K562 (cell line): ENCODE measurements at regions not wholly inside any gene's neighbourhood (a gene's known extent, or its start where the extent isn't known, plus 50 kb on each side); places are given as distances from the start of the nearest gene placed in this dataset.

Source experiments
- ATAC-seq: fragments of 200-7000 bp; cut with Tn5 transposase; 3 replicates; pipeline ENCODE4 v1.9.1; 2020; ENCODE audit warnings: moderate library complexity
- BruUV-seq: library from RNA; stranded (reverse); fragments of 400-500 nt; replicated peaks from 2 replicates; lab custom pipeline; 2021; lab: Mats Ljungman, UMichigan
- CTCF ChIA-PET: fragments of 300-600 bp; formaldehyde crosslinking; extraction: SDS; loops from one replicate; lab custom pipeline; 2021; ENCODE audit warnings: low intra/inter-chr PET ratio; lab: Yijun Ruan, JAX
- POLR2A ChIA-PET: fragments of 300-600, 350-650 bp; sonication (Branson Sonifier 250); formaldehyde crosslinking; extraction: SDS; loops from one replicate; lab custom pipeline; 2021; ENCODE audit warnings: antibody characterized with exemption, inconsistent platforms; lab: Yijun Ruan, JAX
- DNase-seq, 4 experiments: peaks; one replicate each; pipeline versions ENCODE4 v3.0.0 to v3.0.0-alpha.2; 2011 to 2018; ENCODE audit warnings: low spot score in 3 of 4, mixed read lengths in 3 of 4; ENCODE audit errors: extremely low read depth in 1 of 4
- FAIRE-seq: peaks from 2 replicates; lab custom pipeline; 2011; peaks lifted over from hg19 to GRCh38; lab: Jason Lieb, UNC
- H2AFZ ChIP-seq: 2 replicates; pipeline ENCODE4 v1.6.0; 2011; ENCODE audit warnings: low read depth, low read length, control low read depth, inconsistent platforms
- H3K27ac ChIP-seq: fragments of 200-600 bp; 3 replicates; pipeline ENCODE4 v1.8.0; 2011; ENCODE audit warnings: low read depth, mild to moderate bottlenecking, control low read depth, inconsistent platforms, low read length, moderate library complexity, mixed read lengths; ENCODE audit errors: extremely low read depth
- H3K27me3 ChIP-seq, 2 experiments: fragments of 300-600 bp in 1 of 2; 2 replicates in 1 of 2; 3 replicates in 1 of 2; pipeline versions ENCODE4 v1.6.0 to v1.8.0; 2011; ENCODE audit warnings: inconsistent platforms in 2 of 2, low read length in 2 of 2, mild to moderate bottlenecking in 1 of 2, mixed read lengths in 1 of 2, moderate library complexity in 1 of 2; ENCODE audit not compliant: control insufficient read depth in 2 of 2, insufficient read depth in 2 of 2
- H3K36me3 ChIP-seq: fragments of 300-600 bp; 3 replicates; pipeline ENCODE4 v1.8.0; 2011; ENCODE audit warnings: mild to moderate bottlenecking, low read length, inconsistent platforms; ENCODE audit not compliant: control insufficient read depth, insufficient read depth
- H3K4me1 ChIP-seq, 2 experiments: fragments of 200-600 bp in 1 of 2; replicated peaks in 1 of 2; 2 replicates in 1 of 2; 3 replicates in 1 of 2; pipeline versions ENCODE4 v1.5.1 to v1.8.0; 2011; ENCODE audit warnings: inconsistent platforms in 2 of 2, low read length in 2 of 2, mild to moderate bottlenecking in 1 of 2, mixed read lengths in 1 of 2, moderate library complexity in 1 of 2; ENCODE audit not compliant: control insufficient read depth in 2 of 2, insufficient read depth in 2 of 2
- H3K4me2 ChIP-seq: 2 replicates; pipeline ENCODE4 v1.6.1; 2011; ENCODE audit warnings: low read length, control low read depth, inconsistent platforms, mixed read lengths; ENCODE audit not compliant: insufficient read depth
- H3K4me3 ChIP-seq: fragments of 200-600 bp; sonication (generic), shearing (Covaris generic); 2 replicates; pipeline ENCODE4 v1.5.1; 2016; ENCODE audit warnings: control low read depth, inconsistent platforms
- H3K79me2 ChIP-seq: fragments of 200-600 bp; 3 replicates; pipeline ENCODE4 v1.8.0; 2011; ENCODE audit warnings: low read length, inconsistent platforms; ENCODE audit not compliant: control insufficient read depth, insufficient read depth
- H3K9ac ChIP-seq, 2 experiments: 2 replicates each; pipeline versions ENCODE4 v1.6.0 to v1.6.1; 2011; ENCODE audit warnings: low read depth in 2 of 2, low read length in 2 of 2, control low read depth in 1 of 2, inconsistent platforms in 1 of 2, mild to moderate bottlenecking in 1 of 2, mixed read lengths in 1 of 2; ENCODE audit not compliant: insufficient read depth in 1 of 2
- H3K9me1 ChIP-seq: one replicate; pipeline ENCODE4 v1.6.0; 2011; ENCODE audit warnings: inconsistent platforms, mild to moderate bottlenecking, low read length, moderate library complexity; ENCODE audit not compliant: control insufficient read depth, insufficient read depth
- H3K9me3 ChIP-seq: replicated peaks from 2 replicates; pipeline ENCODE4 v1.5.1; 2011; ENCODE audit warnings: low read depth, low read length, inconsistent platforms; ENCODE audit not compliant: control insufficient read depth, insufficient read depth
- H4K20me1 ChIP-seq: replicated peaks from 2 replicates; pipeline ENCODE4 v1.6.1; 2011; ENCODE audit warnings: low read length, inconsistent platforms, mixed read lengths; ENCODE audit not compliant: control insufficient read depth, insufficient read depth
- DNMT1 ChIP-seq: fragments of 450-650 bp; IDR thresholded peaks from 2 replicates; pipeline ENCODE4 v1.6.1; 2016; ENCODE audit warnings: antibody characterized with exemption, mild to moderate bottlenecking
- EZH2 ChIP-seq: IDR thresholded peaks from 2 replicates; pipeline ENCODE4 v1.6.1; 2012; ENCODE audit warnings: low read depth, mild to moderate bottlenecking, inconsistent platforms, low read length, borderline replicate concordance
- MAFK ChIP-seq: IDR thresholded peaks from 2 replicates; pipeline ENCODE4 v1.6.1; 2011; ENCODE audit warnings: low read length, improper control_type of control experiment
- MBD2 ChIP-seq: sonication (generic); IDR thresholded peaks from 2 replicates; pipeline ENCODE4 v1.6.1; 2016; ENCODE audit warnings: low read depth, borderline replicate concordance
- NONO ChIP-seq, 2 experiments: fragments of 200-400 bp in 1 of 2; fragments of 450-650 bp in 1 of 2; formaldehyde crosslinking in 1 of 2; IDR thresholded peaks; 2 replicates each; pipeline ENCODE4 v1.6.1; 2017; ENCODE audit warnings: low read depth in 2 of 2, mild to moderate bottlenecking in 2 of 2, moderate library complexity in 2 of 2, low read length in 1 of 2
- POLR2AphosphoS5 ChIP-seq: IDR thresholded peaks from 2 replicates; pipeline ENCODE4 v1.6.1; 2011; ENCODE audit warnings: mild to moderate bottlenecking, low read depth, low read length, moderate library complexity; ENCODE audit not compliant: control insufficient read depth, insufficient read depth
- ZNF780A ChIP-seq: fragments of 250-450 bp; sonication (Bioruptor Pico); IDR thresholded peaks from 2 replicates; pipeline ENCODE4 v1.5.0; 2021; ENCODE audit warnings: mild to moderate bottlenecking
- WGBS: fragments of 100-300 bp; shearing (Covaris generic); methylation state at CpG from one replicate; pipeline ENCODE4 v1.1.6; 2016; ENCODE audit warnings: low coverage, mixed read lengths; ENCODE audit not compliant: insufficient coverage; ENCODE audit errors: missing lambda C conversion rate; 5-methylcytosine and 5-hydroxymethylcytosine counted together
- in situ Hi-C: fragments of 300-500 bp; cut with MboI; formaldehyde crosslinking; loops from 4 replicates; pipeline ENCODE4 v1.15.0; 2018; ENCODE audit warnings: inconsistent platforms, mixed read lengths
- intact Hi-C: fragments of 100-400 bp; cut with micrococcal nuclease; formaldehyde crosslinking; loops from 2 replicates; pipeline ENCODE4 v1.14.2; 2022
- TF ChIP-seq, protein P1 (sequence below), 3 experiments: fragments of 200-800 bp in 1 of 3; sonication (Bioruptor generic) in 1 of 3; sonication (generic) in 1 of 3; formaldehyde crosslinking in 1 of 3; IDR thresholded peaks; 2 replicates each; pipeline versions ENCODE4 v1.6.1 to v1.8.0; 2016 to 2022; ENCODE audit warnings: mild to moderate bottlenecking in 2 of 3, missing compliant biosample characterization in 2 of 3, missing genetic modification characterization in 2 of 3, missing genetic modification reagents in 1 of 3
- TF ChIP-seq, protein P2 (sequence below): fragments of 200-400 bp; formaldehyde crosslinking; IDR thresholded peaks from 2 replicates; pipeline ENCODE4 v1.6.1; 2017; ENCODE audit warnings: mild to moderate bottlenecking, low read depth, low read length, moderate library complexity
- TF ChIP-seq, protein P3 (sequence below): fragments of 450-650 bp; IDR thresholded peaks from 2 replicates; pipeline ENCODE4 v1.6.1; 2016; ENCODE audit warnings: low read depth, mild to moderate bottlenecking, moderate library complexity
- TF ChIP-seq, protein P4 (sequence below): fragments of 250-450 bp; sonication (Bioruptor Pico); IDR thresholded peaks from 2 replicates; pipeline ENCODE4 v1.4.0; 2020; ENCODE audit warnings: mild to moderate bottlenecking

DNA sequence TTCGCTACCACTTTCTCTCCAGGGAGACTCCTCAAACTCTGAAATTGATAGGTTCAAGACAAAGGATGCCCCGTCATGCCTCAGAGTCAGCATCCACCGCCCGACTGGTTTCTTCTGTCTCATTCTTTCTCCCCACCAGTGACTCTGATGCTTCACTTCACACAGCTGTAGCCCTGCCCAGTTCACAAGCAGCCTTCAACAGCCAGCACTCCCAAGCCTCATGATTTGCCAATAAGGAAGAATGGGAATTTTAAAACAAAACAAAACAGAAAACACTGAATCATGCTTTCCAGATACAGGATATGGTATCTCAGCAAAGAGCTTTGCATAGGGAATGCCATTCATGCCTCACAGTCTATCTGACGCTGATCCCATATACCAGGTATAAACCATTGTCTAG, 371.2 kb upstream of the RORB start (continued):
- TF ChIP-seq, protein P1, sequence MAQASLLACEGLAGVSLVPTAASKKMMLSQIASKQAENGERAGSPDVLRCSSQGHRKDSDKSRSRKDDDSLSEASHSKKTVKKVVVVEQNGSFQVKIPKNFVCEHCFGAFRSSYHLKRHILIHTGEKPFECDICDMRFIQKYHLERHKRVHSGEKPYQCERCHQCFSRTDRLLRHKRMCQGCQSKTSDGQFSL (CRISPR knock-in tag; IDR thresholded peaks at IDR 0.05), result no peak
- TF ChIP-seq, protein P1 (tag; IDR thresholded peaks at IDR 0.05), result no peak
- no peak for TF ChIP-seq POLR2AphosphoS5
- TF ChIP-seq, protein P2, sequence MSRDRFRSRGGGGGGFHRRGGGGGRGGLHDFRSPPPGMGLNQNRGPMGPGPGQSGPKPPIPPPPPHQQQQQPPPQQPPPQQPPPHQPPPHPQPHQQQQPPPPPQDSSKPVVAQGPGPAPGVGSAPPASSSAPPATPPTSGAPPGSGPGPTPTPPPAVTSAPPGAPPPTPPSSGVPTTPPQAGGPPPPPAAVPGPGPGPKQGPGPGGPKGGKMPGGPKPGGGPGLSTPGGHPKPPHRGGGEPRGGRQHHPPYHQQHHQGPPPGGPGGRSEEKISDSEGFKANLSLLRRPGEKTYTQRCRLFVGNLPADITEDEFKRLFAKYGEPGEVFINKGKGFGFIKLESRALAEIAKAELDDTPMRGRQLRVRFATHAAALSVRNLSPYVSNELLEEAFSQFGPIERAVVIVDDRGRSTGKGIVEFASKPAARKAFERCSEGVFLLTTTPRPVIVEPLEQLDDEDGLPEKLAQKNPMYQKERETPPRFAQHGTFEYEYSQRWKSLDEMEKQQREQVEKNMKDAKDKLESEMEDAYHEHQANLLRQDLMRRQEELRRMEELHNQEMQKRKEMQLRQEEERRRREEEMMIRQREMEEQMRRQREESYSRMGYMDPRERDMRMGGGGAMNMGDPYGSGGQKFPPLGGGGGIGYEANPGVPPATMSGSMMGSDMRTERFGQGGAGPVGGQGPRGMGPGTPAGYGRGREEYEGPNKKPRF, result no peak
- TF ChIP-seq, protein P3, sequence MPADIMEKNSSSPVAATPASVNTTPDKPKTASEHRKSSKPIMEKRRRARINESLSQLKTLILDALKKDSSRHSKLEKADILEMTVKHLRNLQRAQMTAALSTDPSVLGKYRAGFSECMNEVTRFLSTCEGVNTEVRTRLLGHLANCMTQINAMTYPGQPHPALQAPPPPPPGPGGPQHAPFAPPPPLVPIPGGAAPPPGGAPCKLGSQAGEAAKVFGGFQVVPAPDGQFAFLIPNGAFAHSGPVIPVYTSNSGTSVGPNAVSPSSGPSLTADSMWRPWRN, result no peak
- TF ChIP-seq, all 486 proteins: peak for 0

DNA sequence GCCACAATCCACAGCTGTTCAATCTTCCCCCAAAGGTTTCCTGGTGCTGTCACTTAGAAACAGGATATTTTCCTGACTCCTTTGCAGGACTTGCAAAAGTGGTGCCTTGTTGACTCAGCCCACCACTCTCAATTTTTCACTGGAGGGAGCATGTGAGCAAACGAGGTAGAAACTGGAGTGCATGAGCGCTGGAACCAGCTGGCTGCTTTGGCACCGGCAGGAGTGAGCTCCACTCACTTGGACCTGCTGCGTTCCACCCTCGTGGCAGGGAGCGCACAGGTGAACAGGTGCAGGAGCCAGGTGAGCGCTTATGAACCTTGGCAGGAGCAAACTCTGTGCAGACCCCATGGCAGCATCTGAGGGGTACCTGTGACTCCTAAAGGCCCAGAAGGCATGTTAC, 364.1 kb upstream of the RORB start:
- intact Hi-C loops, result no loop called here
- no peaks in the 10 kb centered on the region for H3K4me1 ChIP-seq
- no peak overlapping the region for H3K9ac ChIP-seq
- WGBS, result 10% methylated on average over 2 of the region's 7 CpGs
- no peaks in the 10 kb centered on the region for H3K79me2 ChIP-seq
- H2AFZ ChIP-seq, result no peak overlapping the region
- no peak overlapping the region for H3K27ac ChIP-seq
- no peak overlapping the region for H3K4me2 ChIP-seq
- TF ChIP-seq NONO (IDR thresholded peaks at IDR 0.05; ENCODE audit: low read depth in 2 of 2, low read length in 1 of 2) (no peak), MBD2 (no peak), ZNF780A (CRISPR knock-in tag) (no peak), MAFK (no peak), EZH2 (no peak), DNMT1 (no peak)
- TF ChIP-seq, protein P4, sequence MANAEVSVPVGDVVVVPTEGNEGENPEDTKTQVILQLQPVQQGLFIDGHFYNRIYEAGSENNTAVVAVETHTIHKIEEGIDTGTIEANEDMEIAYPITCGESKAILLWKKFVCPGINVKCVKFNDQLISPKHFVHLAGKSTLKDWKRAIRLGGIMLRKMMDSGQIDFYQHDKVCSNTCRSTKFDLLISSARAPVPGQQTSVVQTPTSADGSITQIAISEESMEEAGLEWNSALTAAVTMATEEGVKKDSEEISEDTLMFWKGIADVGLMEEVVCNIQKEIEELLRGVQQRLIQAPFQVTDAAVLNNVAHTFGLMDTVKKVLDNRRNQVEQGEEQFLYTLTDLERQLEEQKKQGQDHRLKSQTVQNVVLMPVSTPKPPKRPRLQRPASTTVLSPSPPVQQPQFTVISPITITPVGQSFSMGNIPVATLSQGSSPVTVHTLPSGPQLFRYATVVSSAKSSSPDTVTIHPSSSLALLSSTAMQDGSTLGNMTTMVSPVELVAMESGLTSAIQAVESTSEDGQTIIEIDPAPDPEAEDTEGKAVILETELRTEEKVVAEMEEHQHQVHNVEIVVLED (CRISPR knock-in tag), result no peak
- TF ChIP-seq, protein P2, result no peak
- DNase-seq, result no peak
- H3K9me1 ChIP-seq, result no peaks in the 10 kb centered on the region
- POLR2A ChIA-PET, result no interaction called here
- FAIRE-seq, result no peak
- ATAC-seq, result no peak
- H3K4me3 ChIP-seq, result no peak overlapping the region
- no peaks in the 10 kb centered on the region for H3K36me3 ChIP-seq
- in situ Hi-C loops, result no loop called here
- no TSS peak for BruUV-seq
- no peaks in the 10 kb centered on the region for H4K20me1 ChIP-seq
- no peaks in the 10 kb centered on the region for H3K9me3 ChIP-seq
- no peaks in the 10 kb centered on the region for H3K27me3 ChIP-seq
- CTCF ChIA-PET, result no interaction called here
